WTC11 (cell line): ENCODE measurements at regions not wholly inside any gene's neighbourhood (a gene's known extent, or its start where the extent isn't known, plus 50 kb on each side); places are given as distances from the start of the nearest gene placed in this dataset.

Experiments
- ATAC-seq: fragments of 200-7000 bp; cut with Tn5 transposase; 2 replicates; pipeline ENCODE4 v1.10.0; 2021; ENCODE audit warnings: mild to moderate bottlenecking, moderate library complexity
- CTCF ChIA-PET: fragments of 300-600 bp; sonication (Branson Sonifier 250); formaldehyde crosslinking; loops from one replicate; lab custom pipeline; 2021; ENCODE audit warnings: antibody characterized with exemption; lab: Charles Lee
- POLR2A ChIA-PET: fragments of 350-600 bp; sonication (Branson Sonifier 250); formaldehyde crosslinking; loops from one replicate; lab custom pipeline; 2021; ENCODE audit warnings: antibody characterized with exemption; lab: Charles Lee
- DNase-seq: peaks from one replicate; pipeline ENCODE4 v3.0.0; 2021; ENCODE audit warnings: low spot score
- H3K27ac Mint-ChIP-seq: 2 replicates; pipeline ENCODE4 v1.8.0; 2021; ENCODE audit warnings: mixed read lengths
- H3K27me3 Mint-ChIP-seq: 2 replicates; pipeline ENCODE4 v1.8.0; 2021; ENCODE audit warnings: low read depth, mild to moderate bottlenecking, moderate library complexity, mixed read lengths
- H3K36me3 Mint-ChIP-seq: 2 replicates; pipeline ENCODE4 v1.8.0; 2021; ENCODE audit warnings: mixed read lengths
- H3K4me1 Mint-ChIP-seq: 2 replicates; pipeline ENCODE4 v1.8.0; 2022; ENCODE audit warnings: mixed read lengths
- H3K4me3 Mint-ChIP-seq: 2 replicates; pipeline ENCODE4 v1.8.0; 2021; ENCODE audit warnings: mild to moderate bottlenecking, moderate library complexity, mixed read lengths
- H3K9me3 Mint-ChIP-seq: 2 replicates; pipeline ENCODE4 v1.8.0; 2021; ENCODE audit warnings: mixed read lengths
- JAZF1 ChIP-seq: fragments of 250-450 bp; sonication (Bioruptor Pico); IDR thresholded peaks from 2 replicates; pipeline ENCODE4 v1.9.0; 2021; ENCODE audit warnings: moderate library complexity, mild to moderate bottlenecking, inconsistent platforms
- NFYB ChIP-seq: sonication (generic); formaldehyde crosslinking; conservative IDR thresholded peaks from 2 replicates; pipeline ENCODE4 v1.8.0; 2022; ENCODE audit warnings: low read depth, missing genetic modification reagents
- NR3C1 ChIP-seq: sonication (generic); formaldehyde crosslinking; conservative IDR thresholded peaks from 2 replicates; pipeline ENCODE4 v1.8.1; 2023; ENCODE audit warnings: low read depth, mild to moderate bottlenecking, missing genetic modification reagents
- PREB ChIP-seq: sonication (generic); formaldehyde crosslinking; IDR thresholded peaks from 2 replicates; pipeline ENCODE4 v1.8.1; 2022; ENCODE audit warnings: mild to moderate bottlenecking, missing genetic modification reagents, moderate library complexity, borderline replicate concordance
- RELA ChIP-seq: sonication (generic); formaldehyde crosslinking; IDR thresholded peaks from 2 replicates; pipeline ENCODE4 v1.8.1; 2022; ENCODE audit warnings: missing genetic modification reagents, mild to moderate bottlenecking, borderline replicate concordance
- USF1 ChIP-seq: sonication (generic); formaldehyde crosslinking; IDR thresholded peaks from 2 replicates; pipeline ENCODE4 v1.8.0; 2022; ENCODE audit warnings: mild to moderate bottlenecking, missing genetic modification reagents
- ZNF317 ChIP-seq: sonication (generic); formaldehyde crosslinking; IDR thresholded peaks from 2 replicates; pipeline ENCODE4 v1.8.1; 2023; ENCODE audit warnings: low read depth, mild to moderate bottlenecking, moderate library complexity, missing genetic modification reagents, borderline replicate concordance
- ZNF532 ChIP-seq: fragments of 250-450 bp; sonication (Bioruptor Pico); IDR thresholded peaks from 2 replicates; pipeline ENCODE4 v1.9.0; 2021; ENCODE audit warnings: mild to moderate bottlenecking, borderline replicate concordance
- TF ChIP-seq, protein P1 (sequence below): sonication (generic); formaldehyde crosslinking; IDR thresholded peaks from 2 replicates; pipeline ENCODE4 v1.8.0; 2023; ENCODE audit warnings: mild to moderate bottlenecking, missing genetic modification reagents
- TF ChIP-seq, protein P2 (sequence below): sonication (generic); formaldehyde crosslinking; IDR thresholded peaks from 2 replicates; pipeline ENCODE4 v1.8.0; 2022; ENCODE audit warnings: missing genetic modification reagents
- TF ChIP-seq, protein P3 (sequence below): fragments of 250-450 bp; sonication (Bioruptor Pico); IDR thresholded peaks from 2 replicates; pipeline ENCODE4 v1.9.0; 2021; ENCODE audit warnings: mild to moderate bottlenecking
- TF ChIP-seq, protein P4 (sequence below): sonication (generic); formaldehyde crosslinking; IDR thresholded peaks from 2 replicates; pipeline ENCODE4 v1.8.1; 2023; ENCODE audit warnings: mild to moderate bottlenecking, missing genetic modification reagents, moderate library complexity

DNA sequence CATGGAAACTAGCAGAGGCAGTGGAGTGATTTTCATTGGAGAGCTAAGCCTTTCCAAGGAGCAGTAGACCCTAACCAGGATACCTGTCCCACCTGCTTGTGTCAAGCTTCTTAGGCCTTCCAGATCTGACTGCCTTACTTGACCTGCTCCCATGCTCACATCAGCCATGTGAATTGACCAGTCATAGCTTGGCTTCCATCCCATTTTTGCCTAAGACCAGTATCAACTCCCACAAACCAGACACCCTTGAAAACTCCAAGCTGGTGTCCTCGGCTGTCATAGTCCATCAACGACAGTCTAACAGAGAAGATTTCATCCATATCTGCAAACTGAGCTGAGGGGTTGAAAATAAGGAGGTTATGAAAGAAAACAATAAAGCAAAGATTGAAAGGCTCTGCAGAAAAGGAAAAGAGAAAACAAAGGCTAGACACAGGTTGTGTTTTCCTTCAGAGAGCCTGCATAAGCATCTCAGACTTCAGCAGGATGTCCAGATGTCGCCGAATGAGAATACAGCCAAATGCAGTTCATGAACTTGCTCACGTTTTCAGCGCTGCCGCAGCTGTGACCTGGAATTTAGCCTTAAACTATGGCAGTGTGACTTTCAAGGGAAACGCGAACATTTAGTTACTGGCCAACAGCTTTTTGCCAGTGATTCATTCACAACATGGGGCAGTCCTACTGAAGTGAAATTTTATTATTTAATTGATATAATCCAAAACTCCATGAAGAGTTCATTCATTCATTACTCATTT, 868.1 kb upstream of the ID2 start (continued):
- TF ChIP-seq, protein P1, sequence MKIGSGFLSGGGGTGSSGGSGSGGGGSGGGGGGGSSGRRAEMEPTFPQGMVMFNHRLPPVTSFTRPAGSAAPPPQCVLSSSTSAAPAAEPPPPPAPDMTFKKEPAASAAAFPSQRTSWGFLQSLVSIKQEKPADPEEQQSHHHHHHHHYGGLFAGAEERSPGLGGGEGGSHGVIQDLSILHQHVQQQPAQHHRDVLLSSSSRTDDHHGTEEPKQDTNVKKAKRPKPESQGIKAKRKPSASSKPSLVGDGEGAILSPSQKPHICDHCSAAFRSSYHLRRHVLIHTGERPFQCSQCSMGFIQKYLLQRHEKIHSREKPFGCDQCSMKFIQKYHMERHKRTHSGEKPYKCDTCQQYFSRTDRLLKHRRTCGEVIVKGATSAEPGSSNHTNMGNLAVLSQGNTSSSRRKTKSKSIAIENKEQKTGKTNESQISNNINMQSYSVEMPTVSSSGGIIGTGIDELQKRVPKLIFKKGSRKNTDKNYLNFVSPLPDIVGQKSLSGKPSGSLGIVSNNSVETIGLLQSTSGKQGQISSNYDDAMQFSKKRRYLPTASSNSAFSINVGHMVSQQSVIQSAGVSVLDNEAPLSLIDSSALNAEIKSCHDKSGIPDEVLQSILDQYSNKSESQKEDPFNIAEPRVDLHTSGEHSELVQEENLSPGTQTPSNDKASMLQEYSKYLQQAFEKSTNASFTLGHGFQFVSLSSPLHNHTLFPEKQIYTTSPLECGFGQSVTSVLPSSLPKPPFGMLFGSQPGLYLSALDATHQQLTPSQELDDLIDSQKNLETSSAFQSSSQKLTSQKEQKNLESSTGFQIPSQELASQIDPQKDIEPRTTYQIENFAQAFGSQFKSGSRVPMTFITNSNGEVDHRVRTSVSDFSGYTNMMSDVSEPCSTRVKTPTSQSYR (CRISPR knock-in tag): no peak
- TF ChIP-seq ZNF317 (CRISPR knock-in tag): no peak

DNA sequence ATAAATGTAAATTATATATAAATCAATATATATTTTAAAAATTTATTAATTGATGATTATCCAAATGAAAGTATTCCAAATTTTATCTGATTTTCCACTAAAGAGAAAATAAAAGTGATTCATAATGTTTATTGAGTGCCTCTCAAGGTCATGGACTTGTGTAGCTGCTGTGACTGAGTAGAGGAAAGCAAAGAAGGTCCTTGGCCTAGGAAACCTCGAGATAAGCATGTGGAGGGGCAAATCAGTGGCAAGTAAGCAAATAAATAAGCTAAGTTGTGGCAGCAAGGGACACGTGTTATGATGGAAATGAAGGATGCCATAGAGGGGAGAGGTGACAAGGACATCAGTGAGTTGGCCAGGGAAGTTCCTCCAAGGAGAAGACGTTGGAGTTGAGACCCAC, 866.1 kb upstream of the ID2 start:
- peaks cover 15% of the 10 kb centered on the region for H3K4me1 Mint-ChIP-seq
- TF ChIP-seq NR3C1 (CRISPR knock-in tag): no peak
- no peak for TF ChIP-seq NFYB (CRISPR knock-in tag)
- TF ChIP-seq, protein P2, sequence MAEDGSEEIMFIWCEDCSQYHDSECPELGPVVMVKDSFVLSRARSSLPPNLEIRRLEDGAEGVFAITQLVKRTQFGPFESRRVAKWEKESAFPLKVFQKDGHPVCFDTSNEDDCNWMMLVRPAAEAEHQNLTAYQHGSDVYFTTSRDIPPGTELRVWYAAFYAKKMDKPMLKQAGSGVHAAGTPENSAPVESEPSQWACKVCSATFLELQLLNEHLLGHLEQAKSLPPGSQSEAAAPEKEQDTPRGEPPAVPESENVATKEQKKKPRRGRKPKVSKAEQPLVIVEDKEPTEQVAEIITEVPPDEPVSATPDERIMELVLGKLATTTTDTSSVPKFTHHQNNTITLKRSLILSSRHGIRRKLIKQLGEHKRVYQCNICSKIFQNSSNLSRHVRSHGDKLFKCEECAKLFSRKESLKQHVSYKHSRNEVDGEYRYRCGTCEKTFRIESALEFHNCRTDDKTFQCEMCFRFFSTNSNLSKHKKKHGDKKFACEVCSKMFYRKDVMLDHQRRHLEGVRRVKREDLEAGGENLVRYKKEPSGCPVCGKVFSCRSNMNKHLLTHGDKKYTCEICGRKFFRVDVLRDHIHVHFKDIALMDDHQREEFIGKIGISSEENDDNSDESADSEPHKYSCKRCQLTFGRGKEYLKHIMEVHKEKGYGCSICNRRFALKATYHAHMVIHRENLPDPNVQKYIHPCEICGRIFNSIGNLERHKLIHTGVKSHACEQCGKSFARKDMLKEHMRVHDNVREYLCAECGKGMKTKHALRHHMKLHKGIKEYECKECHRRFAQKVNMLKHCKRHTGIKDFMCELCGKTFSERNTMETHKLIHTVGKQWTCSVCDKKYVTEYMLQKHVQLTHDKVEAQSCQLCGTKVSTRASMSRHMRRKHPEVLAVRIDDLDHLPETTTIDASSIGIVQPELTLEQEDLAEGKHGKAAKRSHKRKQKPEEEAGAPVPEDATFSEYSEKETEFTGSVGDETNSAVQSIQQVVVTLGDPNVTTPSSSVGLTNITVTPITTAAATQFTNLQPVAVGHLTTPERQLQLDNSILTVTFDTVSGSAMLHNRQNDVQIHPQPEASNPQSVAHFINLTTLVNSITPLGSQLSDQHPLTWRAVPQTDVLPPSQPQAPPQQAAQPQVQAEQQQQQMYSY: no peak
- TF ChIP-seq PREB (CRISPR knock-in tag): no peak
- no peak for TF ChIP-seq USF1 (CRISPR knock-in tag)
- TF ChIP-seq, protein P3, sequence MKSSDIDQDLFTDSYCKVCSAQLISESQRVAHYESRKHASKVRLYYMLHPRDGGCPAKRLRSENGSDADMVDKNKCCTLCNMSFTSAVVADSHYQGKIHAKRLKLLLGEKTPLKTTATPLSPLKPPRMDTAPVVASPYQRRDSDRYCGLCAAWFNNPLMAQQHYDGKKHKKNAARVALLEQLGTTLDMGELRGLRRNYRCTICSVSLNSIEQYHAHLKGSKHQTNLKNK (CRISPR knock-in tag): no peak
- no peak for TF ChIP-seq ZNF532
- no peak for TF ChIP-seq RELA (CRISPR knock-in tag)
- TF ChIP-seq, protein P4, sequence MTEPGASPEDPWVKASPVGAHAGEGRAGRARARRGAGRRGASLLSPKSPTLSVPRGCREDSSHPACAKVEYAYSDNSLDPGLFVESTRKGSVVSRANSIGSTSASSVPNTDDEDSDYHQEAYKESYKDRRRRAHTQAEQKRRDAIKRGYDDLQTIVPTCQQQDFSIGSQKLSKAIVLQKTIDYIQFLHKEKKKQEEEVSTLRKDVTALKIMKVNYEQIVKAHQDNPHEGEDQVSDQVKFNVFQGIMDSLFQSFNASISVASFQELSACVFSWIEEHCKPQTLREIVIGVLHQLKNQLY (CRISPR knock-in tag): no peak
- no peak for TF ChIP-seq JAZF1 (CRISPR knock-in tag)
- TF ChIP-seq ZNF317 (CRISPR knock-in tag): no peak
- no peak overlapping the region for H3K27ac Mint-ChIP-seq
- H3K27me3 Mint-ChIP-seq: no peaks in the 10 kb centered on the region
- POLR2A ChIA-PET: no interaction called here
- ATAC-seq: no peak
- H3K36me3 Mint-ChIP-seq: no peaks in the 10 kb centered on the region
- H3K4me3 Mint-ChIP-seq: no peak overlapping the region
- DNase-seq: no peak
- H3K9me3 Mint-ChIP-seq: peaks cover 13% of the 10 kb centered on the region
- CTCF ChIA-PET: no interaction called here
